ENCODE measurements at regions not wholly inside any gene's neighbourhood (a gene's known extent, or its start where the extent isn't known, plus 50 kb on each side); places are given as distances from the start of the nearest gene placed in this dataset.
"Not testable (repeated sequence)": the region's sequence is repeated elsewhere in the genome, so short reads cannot be mapped to it uniquely, and the experiment has no call there.

GRCh38 chr10:37062296-37062695 is 63.1 kb upstream of the ANKRD30A start:
- not testable (repeated sequence) for TF ChIP-seq CTCF, POLR2A (IDR thresholded peaks at IDR 0.05)
